ENCODE measurements at regions not wholly inside any gene's neighbourhood (a gene's known extent, or its start where the extent isn't known, plus 50 kb on each side); places are given as distances from the start of the nearest gene placed in this dataset.
"Not testable (repeated sequence)": the region's sequence is repeated elsewhere in the genome, so short reads cannot be mapped to it uniquely, and the experiment has no call there.

GRCh38 chr5:104082754-104083153 is 520.2 kb upstream of the NUDT12 start:
- Mint-ChIP-seq H3K27ac (no peak overlapping the region), H3K27me3 (no peaks in the 10 kb centered on the region), H3K9me3 (peaks cover 7% of the 10 kb centered on the region), H3K4me3 (no peak overlapping the region), H3K4me1 (no peaks in the 10 kb centered on the region), H3K36me3 (no peaks in the 10 kb centered on the region)
- DNase-seq (ENCODE audit: low spot score in 2 of 2) (no peak), ATAC-seq (ENCODE audit: low read depth) (no peak)

GRCh38 chr5:104081232-104081631 is 518.6 kb upstream of the NUDT12 start:
- Mint-ChIP-seq H3K4me1 (no peaks in the 10 kb centered on the region), H3K27ac (no peak overlapping the region)

GRCh38 chr5:104080646-104081175 is 518.1 kb upstream of the NUDT12 start:
- H3K27me3 Mint-ChIP-seq: no peaks in the 10 kb centered on the region
- no peaks in the 10 kb centered on the region for H3K4me1 Mint-ChIP-seq
- no peak overlapping the region for H3K4me3 Mint-ChIP-seq
- DNase-seq (ENCODE audit: low spot score in 2 of 2) (no peak), ATAC-seq (ENCODE audit: low read depth) (no peak)
- H3K27ac Mint-ChIP-seq: no peak overlapping the region
- H3K36me3 Mint-ChIP-seq: no peaks in the 10 kb centered on the region
- peaks cover 7% of the 10 kb centered on the region for H3K9me3 Mint-ChIP-seq

More at GRCh38 chr5:104081232-104081631, 518.6 kb upstream of the NUDT12 start:
- no peak overlapping the region for H3K4me3 Mint-ChIP-seq
- H3K27me3 Mint-ChIP-seq: no peaks in the 10 kb centered on the region
- DNase-seq (ENCODE audit: low spot score in 2 of 2) (no peak), ATAC-seq (ENCODE audit: low read depth) (no peak)
- H3K9me3 Mint-ChIP-seq: peaks cover 7% of the 10 kb centered on the region
- no peaks in the 10 kb centered on the region for H3K36me3 Mint-ChIP-seq

GRCh38 chr5:104079861-104080645 is 517.5 kb upstream of the NUDT12 start:
- not testable (repeated sequence) for H3K36me3 Mint-ChIP-seq; H3K27me3 Mint-ChIP-seq; ATAC-seq (ENCODE audit: low read depth); H3K9me3 Mint-ChIP-seq; H3K4me3 Mint-ChIP-seq; H3K27ac Mint-ChIP-seq; H3K4me1 Mint-ChIP-seq; DNase-seq (ENCODE audit: low spot score in 2 of 2)

GRCh38 chr5:104071887-104072286 is 509.3 kb upstream of the NUDT12 start:
- ATAC-seq (ENCODE audit: low read depth) (no peak), DNase-seq (ENCODE audit: low spot score in 2 of 2) (no peak)
- H3K4me1 Mint-ChIP-seq: no peaks in the 10 kb centered on the region
- H3K27ac Mint-ChIP-seq: no peak overlapping the region
- H3K36me3 Mint-ChIP-seq: no peaks in the 10 kb centered on the region
- peaks cover 7% of the 10 kb centered on the region for H3K9me3 Mint-ChIP-seq
- H3K4me3 Mint-ChIP-seq: no peak overlapping the region
- no peaks in the 10 kb centered on the region for H3K27me3 Mint-ChIP-seq

- H3K9me3 Mint-ChIP-seq: peaks cover 3% of the 10 kb centered on the region
- H3K27ac Mint-ChIP-seq: no peak overlapping the region
- ATAC-seq (ENCODE audit: low read depth): no peak
- no peaks in the 10 kb centered on the region for H3K4me1 Mint-ChIP-seq
- no peaks in the 10 kb centered on the region for H3K36me3 Mint-ChIP-seq
- no peak for DNase-seq (ENCODE audit: low spot score in 2 of 2)
- H3K4me3 Mint-ChIP-seq: no peak overlapping the region
- H3K27me3 Mint-ChIP-seq: no peaks in the 10 kb centered on the region
Measured at GRCh38 chr5:104062621-104063377, 500.2 kb upstream of the NUDT12 start.

GRCh38 chr5:104061707-104062106 is 499.1 kb upstream of the NUDT12 start:
- no peaks in the 10 kb centered on the region for H3K36me3 Mint-ChIP-seq
- no peaks in the 10 kb centered on the region for H3K27me3 Mint-ChIP-seq
- H3K27ac Mint-ChIP-seq: no peak overlapping the region
- H3K9me3 Mint-ChIP-seq: peaks cover 4% of the 10 kb centered on the region
- H3K4me3 Mint-ChIP-seq: no peak overlapping the region
- no peaks in the 10 kb centered on the region for H3K4me1 Mint-ChIP-seq
- ATAC-seq (ENCODE audit: low read depth): no peak
- no peak for DNase-seq (ENCODE audit: low spot score in 2 of 2)

- Mint-ChIP-seq H3K4me1 (no peaks in the 10 kb centered on the region), H3K36me3 (no peaks in the 10 kb centered on the region), H3K27ac (no peak overlapping the region), H3K27me3 (no peaks in the 10 kb centered on the region), H3K4me3 (no peak overlapping the region), H3K9me3 (peaks cover 5% of the 10 kb centered on the region)
- no peak for DNase-seq (ENCODE audit: low spot score in 2 of 2)
- ATAC-seq (ENCODE audit: low read depth): no peak
Measured at GRCh38 chr5:104053353-104053649, 490.7 kb upstream of the NUDT12 start.

- H3K27me3 Mint-ChIP-seq: no peaks in the 10 kb centered on the region
- peaks cover 3% of the 10 kb centered on the region for H3K9me3 Mint-ChIP-seq
- no peak for ATAC-seq (ENCODE audit: low read depth)
- no peaks in the 10 kb centered on the region for H3K4me1 Mint-ChIP-seq
- DNase-seq (ENCODE audit: low spot score in 2 of 2): no peak
- no peak overlapping the region for H3K27ac Mint-ChIP-seq
- H3K4me3 Mint-ChIP-seq: no peak overlapping the region
- no peaks in the 10 kb centered on the region for H3K36me3 Mint-ChIP-seq
Measured at GRCh38 chr5:104052558-104053352, 490.2 kb upstream of the NUDT12 start.

GRCh38 chr5:104050436-104050835 is 487.8 kb upstream of the NUDT12 start:
- Mint-ChIP-seq H3K9me3 (no peaks in the 10 kb centered on the region), H3K4me1 (no peaks in the 10 kb centered on the region), H3K36me3 (no peaks in the 10 kb centered on the region), H3K27ac (no peak overlapping the region), H3K4me3 (no peak overlapping the region), H3K27me3 (no peaks in the 10 kb centered on the region)
- ATAC-seq (ENCODE audit: low read depth) (no peak), DNase-seq (ENCODE audit: low spot score in 2 of 2) (no peak)

- H3K27me3 Mint-ChIP-seq: no peaks in the 10 kb centered on the region
- no peak overlapping the region for H3K27ac Mint-ChIP-seq
- H3K36me3 Mint-ChIP-seq: no peaks in the 10 kb centered on the region
- H3K4me3 Mint-ChIP-seq: no peak overlapping the region
- ATAC-seq (ENCODE audit: low read depth) (no peak), DNase-seq (ENCODE audit: low spot score in 2 of 2) (no peak)
- H3K9me3 Mint-ChIP-seq: no peaks in the 10 kb centered on the region
- no peaks in the 10 kb centered on the region for H3K4me1 Mint-ChIP-seq
Measured at GRCh38 chr5:104049752-104050151, 487.2 kb upstream of the NUDT12 start.

- DNase-seq (ENCODE audit: low spot score in 2 of 2) (no peak), ATAC-seq (ENCODE audit: low read depth) (no peak)
- Mint-ChIP-seq H3K4me1 (no peaks in the 10 kb centered on the region), H3K36me3 (no peaks in the 10 kb centered on the region), H3K27me3 (no peaks in the 10 kb centered on the region), H3K4me3 (no peak overlapping the region), H3K9me3 (peaks cover 2% of the 10 kb centered on the region), H3K27ac (no peak overlapping the region)
Measured at GRCh38 chr5:104048231-104048630, 485.6 kb upstream of the NUDT12 start.

- Mint-ChIP-seq H3K36me3 (no peaks in the 10 kb centered on the region), H3K27ac (no peak overlapping the region), H3K9me3 (peaks cover 3% of the 10 kb centered on the region), H3K4me3 (no peak overlapping the region), H3K27me3 (no peaks in the 10 kb centered on the region), H3K4me1 (no peaks in the 10 kb centered on the region)
- DNase-seq (ENCODE audit: low spot score in 2 of 2) (no peak), ATAC-seq (ENCODE audit: low read depth) (no peak)
Measured at GRCh38 chr5:104045987-104046386, 483.4 kb upstream of the NUDT12 start.

- H3K27me3 Mint-ChIP-seq; H3K4me1 Mint-ChIP-seq; H3K27ac Mint-ChIP-seq; H3K36me3 Mint-ChIP-seq; H3K4me3 Mint-ChIP-seq; DNase-seq (ENCODE audit: low spot score in 2 of 2); ATAC-seq (ENCODE audit: low read depth); H3K9me3 Mint-ChIP-seq: not testable (repeated sequence)
Measured at GRCh38 chr5:104039871-104040270, 477.3 kb upstream of the NUDT12 start.
